Colonic mucosa (tissue), 4 donors: ENCODE measurements at regions not wholly inside any gene's neighbourhood (a gene's known extent, or its start where the extent isn't known, plus 50 kb on each side); places are given as distances from the start of the nearest gene placed in this dataset.

Source experiments
- DNase-seq: peaks from one replicate; pipeline ENCODE4 v3.0.0-alpha.2; 2020
- H3K27ac ChIP-seq: fragments of 200-600 bp; one replicate; pipeline ENCODE4 v1.8.0; 2021
- H3K27me3 ChIP-seq: fragments of 200-600 bp; one replicate; pipeline ENCODE4 v1.8.0; 2021
- H3K36me3 ChIP-seq: fragments of 200-600 bp; one replicate; pipeline ENCODE4 v1.8.0; 2021
- H3K4me1 ChIP-seq: fragments of 200-600 bp; one replicate; pipeline ENCODE4 v1.8.0; 2021; ENCODE audit warnings: mild to moderate bottlenecking
- H3K4me3 ChIP-seq: fragments of 200-600 bp; one replicate; pipeline ENCODE4 v1.8.0; 2021
- H3K9ac ChIP-seq, 2 donors: one replicate each; pipeline ENCODE4 v1.7.0; 2013; ENCODE audit warnings: control low read depth in 2 of 2, low read depth in 2 of 2, low read length in 2 of 2
- H3K9me3 ChIP-seq: fragments of 200-600 bp; one replicate; pipeline ENCODE4 v1.8.0; 2021
- CTCF ChIP-seq: fragments of 200-600 bp; IDR thresholded peaks from one replicate; pipeline ENCODE4 v1.8.0; 2022; ENCODE audit warnings: antibody characterized with exemption, mild to moderate bottlenecking
- intact Hi-C: fragments of 100-400 bp; cut with DNase I; formaldehyde crosslinking; loops from one replicate; pipeline ENCODE4 v1.14.1; 2022
- donor health status: healthy.
- donor health status: DM: no; HTN: no; CAD: no.
- donor health status: DM: no; HTN: no; CAD: no.

GRCh38 chr2:180690611-180691010 is 289.8 kb upstream of the UBE2E3 start:
- Histone ChIP-seq H3K9me3 (no peaks in the 10 kb centered on the region), H3K9ac (no peak overlapping the region), H3K4me3 (no peak overlapping the region), H3K27me3 (no peaks in the 10 kb centered on the region), H3K27ac (no peak overlapping the region), H3K4me1 (no peaks in the 10 kb centered on the region), H3K36me3 (no peaks in the 10 kb centered on the region)
- TF ChIP-seq CTCF = no peak
- no peak for DNase-seq
- intact Hi-C loops = no loop called here

DNA sequence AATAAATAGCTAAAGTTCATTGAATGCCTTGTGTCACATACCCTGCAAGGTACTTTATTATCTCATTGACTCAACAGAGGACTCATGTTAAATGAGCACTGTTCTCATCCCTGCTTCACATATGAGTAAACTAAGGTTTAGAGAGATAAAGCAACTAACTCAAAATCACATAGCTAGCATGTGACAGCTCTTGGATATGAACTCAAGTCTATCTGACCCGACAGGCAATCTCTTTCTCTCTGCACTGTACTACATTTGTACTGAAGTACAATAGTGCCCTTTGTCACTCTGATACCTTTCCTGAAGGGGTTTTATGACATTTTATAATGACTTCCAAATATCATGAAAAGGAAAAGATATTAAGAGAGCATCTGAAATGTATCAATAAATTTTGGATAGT is 297.5 kb upstream of the UBE2E3 start:
- Histone ChIP-seq H3K27me3 (no peaks in the 10 kb centered on the region), H3K9me3 (no peaks in the 10 kb centered on the region), H3K36me3 (no peaks in the 10 kb centered on the region), H3K9ac (no peak overlapping the region), H3K27ac (no peak overlapping the region), H3K4me3 (no peak overlapping the region), H3K4me1 (no peaks in the 10 kb centered on the region)
- TF ChIP-seq CTCF = no peak
- DNase-seq = no peak
- intact Hi-C loops = no loop called here

DNA sequence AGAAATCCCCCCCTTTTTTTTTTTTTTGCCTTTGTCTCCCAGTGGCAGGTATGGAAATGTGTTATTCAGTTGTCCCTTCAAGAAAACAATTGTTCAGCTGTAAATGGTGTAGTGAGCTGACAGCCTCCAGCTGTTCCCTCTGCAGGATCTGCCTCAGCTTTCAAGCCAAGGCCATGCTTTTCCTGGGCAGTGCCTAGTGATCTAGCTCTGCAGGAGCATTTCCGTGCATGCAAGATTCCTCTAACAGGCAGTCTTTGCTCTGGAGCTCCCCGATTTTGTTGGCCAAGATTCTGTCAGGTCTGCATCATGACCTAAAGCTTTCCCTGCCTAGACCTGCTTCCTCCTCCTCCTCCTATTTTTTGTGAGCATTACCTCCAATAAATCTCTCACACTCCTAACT is 300.7 kb upstream of the UBE2E3 start:
- H3K9ac ChIP-seq = no peak overlapping the region
- H3K36me3 ChIP-seq = no peaks in the 10 kb centered on the region
- H3K4me1 ChIP-seq = no peaks in the 10 kb centered on the region
- no peak for DNase-seq
- intact Hi-C loops = no loop called here
- no peak overlapping the region for H3K27ac ChIP-seq
- H3K27me3 ChIP-seq = no peaks in the 10 kb centered on the region
- TF ChIP-seq CTCF = no peak
- H3K4me3 ChIP-seq = no peak overlapping the region
- no peaks in the 10 kb centered on the region for H3K9me3 ChIP-seq

- no peaks in the 10 kb centered on the region for H3K9me3 ChIP-seq
- intact Hi-C loops = no loop called here
- no peak for DNase-seq
- H3K36me3 ChIP-seq = no peaks in the 10 kb centered on the region
- TF ChIP-seq CTCF = no peak
- H3K4me3 ChIP-seq = no peak overlapping the region
- H3K4me1 ChIP-seq = no peaks in the 10 kb centered on the region
- H3K27ac ChIP-seq = no peak overlapping the region
- H3K9ac ChIP-seq = no peak overlapping the region
- H3K27me3 ChIP-seq = no peaks in the 10 kb centered on the region
These were observed 301.8 kb upstream of the UBE2E3 start for GRCh38 chr2:180678625-180678972.

- DNase-seq = no peak
- Histone ChIP-seq H3K27ac (no peak overlapping the region), H3K4me3 (no peak overlapping the region), H3K36me3 (no peaks in the 10 kb centered on the region), H3K9ac (no peak overlapping the region), H3K27me3 (no peaks in the 10 kb centered on the region), H3K4me1 (no peaks in the 10 kb centered on the region), H3K9me3 (no peaks in the 10 kb centered on the region)
- intact Hi-C loops = no loop called here
- TF ChIP-seq CTCF = no peak
These were observed 302.3 kb upstream of the UBE2E3 start for GRCh38 chr2:180677930-180678624.
